Gastroesophageal sphincter (tissue), 3 donors: ENCODE measurements at regions not wholly inside any gene's neighbourhood (a gene's known extent, or its start where the extent isn't known, plus 50 kb on each side); places are given as distances from the start of the nearest gene placed in this dataset.

Experiments used
- POLR2A ChIP-seq, 2 donors: fragments of 450-650 bp; IDR thresholded peaks; one replicate each; pipeline ENCODE4 v1.6.1; 2017; ENCODE audit warnings: antibody characterized with exemption in 2 of 2, mild to moderate bottlenecking in 2 of 2, moderate library complexity in 1 of 2
- POLR2AphosphoS5 ChIP-seq: sonication (generic); formaldehyde crosslinking; IDR thresholded peaks from one replicate; pipeline ENCODE4 v1.6.1; 2017; ENCODE audit warnings: antibody characterized with exemption
- TF ChIP-seq, protein P1 (sequence below), 4 experiments: fragments of 200-600 bp in 2 of 4; fragments of 450-650 bp in 2 of 4; sonication (generic) in 1 of 4; IDR thresholded peaks; one replicate each; pipeline ENCODE4 v1.5.1; 2017 to 2019; ENCODE audit warnings: antibody characterized with exemption in 4 of 4, mild to moderate bottlenecking in 2 of 4, moderate library complexity in 2 of 4

DNA sequence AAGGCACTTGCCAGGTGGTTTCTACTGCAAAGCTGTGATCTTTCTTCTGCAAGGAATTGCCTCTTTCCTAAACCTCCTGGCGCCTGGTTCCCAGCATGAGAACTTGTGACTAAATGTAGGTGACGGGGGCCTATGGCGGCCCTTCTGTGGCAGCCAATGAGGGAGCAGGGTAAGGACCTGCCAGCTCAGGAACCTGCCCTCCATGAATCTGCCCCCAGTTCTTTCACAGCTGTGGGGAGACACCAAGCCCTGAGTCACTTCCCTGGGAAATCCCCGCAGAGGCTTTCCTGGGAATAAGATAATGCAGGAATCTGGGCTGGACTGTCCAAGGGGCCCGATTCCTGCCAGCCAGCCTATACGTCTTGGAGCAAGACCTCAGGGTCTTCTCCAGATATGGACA, 56.7 kb upstream of the CTNNA1 start:
- TF ChIP-seq, protein P1, sequence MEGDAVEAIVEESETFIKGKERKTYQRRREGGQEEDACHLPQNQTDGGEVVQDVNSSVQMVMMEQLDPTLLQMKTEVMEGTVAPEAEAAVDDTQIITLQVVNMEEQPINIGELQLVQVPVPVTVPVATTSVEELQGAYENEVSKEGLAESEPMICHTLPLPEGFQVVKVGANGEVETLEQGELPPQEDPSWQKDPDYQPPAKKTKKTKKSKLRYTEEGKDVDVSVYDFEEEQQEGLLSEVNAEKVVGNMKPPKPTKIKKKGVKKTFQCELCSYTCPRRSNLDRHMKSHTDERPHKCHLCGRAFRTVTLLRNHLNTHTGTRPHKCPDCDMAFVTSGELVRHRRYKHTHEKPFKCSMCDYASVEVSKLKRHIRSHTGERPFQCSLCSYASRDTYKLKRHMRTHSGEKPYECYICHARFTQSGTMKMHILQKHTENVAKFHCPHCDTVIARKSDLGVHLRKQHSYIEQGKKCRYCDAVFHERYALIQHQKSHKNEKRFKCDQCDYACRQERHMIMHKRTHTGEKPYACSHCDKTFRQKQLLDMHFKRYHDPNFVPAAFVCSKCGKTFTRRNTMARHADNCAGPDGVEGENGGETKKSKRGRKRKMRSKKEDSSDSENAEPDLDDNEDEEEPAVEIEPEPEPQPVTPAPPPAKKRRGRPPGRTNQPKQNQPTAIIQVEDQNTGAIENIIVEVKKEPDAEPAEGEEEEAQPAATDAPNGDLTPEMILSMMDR (IDR thresholded peaks at IDR 0.05), result no peak
- TF ChIP-seq POLR2A (IDR thresholded peaks at IDR 0.05) (no peak), POLR2AphosphoS5 (no peak)
